Kidney capillary endothelial cell (primary cell): ENCODE measurements at regions not wholly inside any gene's neighbourhood (a gene's known extent, or its start where the extent isn't known, plus 50 kb on each side); places are given as distances from the start of the nearest gene placed in this dataset.

Source experiments
- DNase-seq: peaks from one replicate; pipeline ENCODE4 v3.0.0-alpha.2; 2018; ENCODE audit warnings: low spot score

DNA sequence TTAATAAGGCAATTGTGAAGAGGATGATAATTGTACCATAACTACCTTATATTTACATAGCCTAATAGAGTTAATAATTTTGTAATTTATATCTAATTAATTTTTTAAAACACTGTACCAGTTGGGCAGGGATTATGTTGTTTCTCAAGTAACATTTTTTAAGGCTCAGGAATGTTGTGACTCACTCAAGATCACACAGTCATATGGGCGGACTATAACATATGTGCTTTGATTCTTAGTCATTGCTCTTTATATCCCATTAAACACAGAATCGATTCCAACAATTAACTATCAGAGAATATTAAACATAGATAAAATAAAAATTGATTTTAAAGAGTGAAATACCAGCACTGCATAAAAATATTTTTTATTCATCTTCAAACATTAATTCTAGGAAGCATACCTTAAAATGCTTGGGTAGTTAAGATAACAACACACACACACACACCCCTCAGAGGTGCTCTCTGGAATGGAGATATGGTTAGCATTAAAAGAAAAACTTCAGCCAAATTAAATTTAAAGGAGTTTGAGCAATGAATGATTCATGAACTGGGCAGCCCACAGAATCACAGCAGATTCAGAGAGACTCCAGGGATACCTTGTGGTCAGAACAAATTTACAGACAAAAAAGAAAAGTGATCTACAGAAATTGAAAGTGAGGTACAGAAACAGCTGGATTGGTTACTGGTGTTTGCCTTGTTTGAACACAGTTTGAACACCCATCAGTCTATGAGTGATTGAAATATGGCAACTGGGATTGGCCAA lies 869.4 kb upstream of the ID2 start:
- DNase-seq = no peak

DNA sequence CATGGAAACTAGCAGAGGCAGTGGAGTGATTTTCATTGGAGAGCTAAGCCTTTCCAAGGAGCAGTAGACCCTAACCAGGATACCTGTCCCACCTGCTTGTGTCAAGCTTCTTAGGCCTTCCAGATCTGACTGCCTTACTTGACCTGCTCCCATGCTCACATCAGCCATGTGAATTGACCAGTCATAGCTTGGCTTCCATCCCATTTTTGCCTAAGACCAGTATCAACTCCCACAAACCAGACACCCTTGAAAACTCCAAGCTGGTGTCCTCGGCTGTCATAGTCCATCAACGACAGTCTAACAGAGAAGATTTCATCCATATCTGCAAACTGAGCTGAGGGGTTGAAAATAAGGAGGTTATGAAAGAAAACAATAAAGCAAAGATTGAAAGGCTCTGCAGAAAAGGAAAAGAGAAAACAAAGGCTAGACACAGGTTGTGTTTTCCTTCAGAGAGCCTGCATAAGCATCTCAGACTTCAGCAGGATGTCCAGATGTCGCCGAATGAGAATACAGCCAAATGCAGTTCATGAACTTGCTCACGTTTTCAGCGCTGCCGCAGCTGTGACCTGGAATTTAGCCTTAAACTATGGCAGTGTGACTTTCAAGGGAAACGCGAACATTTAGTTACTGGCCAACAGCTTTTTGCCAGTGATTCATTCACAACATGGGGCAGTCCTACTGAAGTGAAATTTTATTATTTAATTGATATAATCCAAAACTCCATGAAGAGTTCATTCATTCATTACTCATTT lies 868.1 kb upstream of the ID2 start:
- DNase-seq = no peak

DNA sequence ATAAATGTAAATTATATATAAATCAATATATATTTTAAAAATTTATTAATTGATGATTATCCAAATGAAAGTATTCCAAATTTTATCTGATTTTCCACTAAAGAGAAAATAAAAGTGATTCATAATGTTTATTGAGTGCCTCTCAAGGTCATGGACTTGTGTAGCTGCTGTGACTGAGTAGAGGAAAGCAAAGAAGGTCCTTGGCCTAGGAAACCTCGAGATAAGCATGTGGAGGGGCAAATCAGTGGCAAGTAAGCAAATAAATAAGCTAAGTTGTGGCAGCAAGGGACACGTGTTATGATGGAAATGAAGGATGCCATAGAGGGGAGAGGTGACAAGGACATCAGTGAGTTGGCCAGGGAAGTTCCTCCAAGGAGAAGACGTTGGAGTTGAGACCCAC lies 866.1 kb upstream of the ID2 start:
- no peak for DNase-seq

DNA sequence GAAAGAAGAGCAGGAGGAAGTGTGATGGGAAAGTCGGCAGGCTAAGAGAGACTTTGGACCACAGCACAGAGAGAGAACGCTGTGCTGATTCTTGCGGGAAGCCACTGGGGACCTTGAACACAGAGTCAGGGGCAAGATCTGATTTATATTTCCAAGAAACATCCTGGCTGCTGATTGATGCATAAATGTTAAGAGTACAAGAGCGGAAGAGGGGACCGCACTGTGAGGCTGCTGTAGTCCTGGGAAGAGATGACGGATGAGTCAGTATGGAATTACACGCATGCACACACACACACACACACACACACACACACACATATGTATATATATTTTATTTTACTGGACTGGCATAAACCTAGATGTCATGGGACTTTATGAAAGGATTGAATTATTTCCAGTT lies 865.6 kb upstream of the ID2 start:
- DNase-seq = no peak

DNA sequence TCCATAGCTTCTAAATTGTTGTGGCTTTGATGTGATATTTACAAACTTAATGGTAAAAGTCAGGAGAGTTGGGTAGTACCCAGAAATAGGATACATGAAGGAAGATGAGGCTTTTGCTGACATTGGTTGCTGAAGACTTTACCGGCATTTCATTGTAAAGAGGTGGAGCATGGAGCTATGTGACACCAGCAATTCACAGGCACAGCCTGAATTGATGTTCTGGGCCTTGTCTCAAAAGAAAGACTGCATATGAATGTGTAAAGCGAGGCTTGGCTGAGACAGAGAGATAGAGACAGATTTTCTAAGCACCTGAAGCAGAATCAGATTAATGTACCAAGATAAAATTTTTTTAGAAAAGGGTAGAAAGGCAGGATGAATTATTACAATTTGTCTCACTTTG lies 864.9 kb upstream of the ID2 start:
- no peak for DNase-seq

DNA sequence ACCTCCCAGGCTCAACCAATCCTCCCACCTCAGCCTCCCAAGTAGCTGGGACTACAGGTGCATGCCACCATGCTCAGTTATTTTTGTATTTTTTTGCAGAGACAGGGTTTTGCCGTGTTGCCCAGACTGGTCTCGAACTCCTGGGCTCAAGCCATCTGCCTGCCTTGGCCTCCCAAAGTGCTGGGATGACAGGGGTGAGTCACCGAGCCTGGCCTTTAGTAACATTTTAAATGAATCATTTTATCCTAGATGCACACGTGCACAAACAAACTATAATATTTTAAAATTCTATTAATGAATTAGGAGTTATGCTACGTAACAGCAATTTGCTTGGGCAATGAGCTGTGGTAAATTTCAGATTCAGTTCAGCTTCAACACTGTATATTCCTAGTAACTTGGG lies 862.5 kb upstream of the ID2 start:
- DNase-seq = no peak

DNA sequence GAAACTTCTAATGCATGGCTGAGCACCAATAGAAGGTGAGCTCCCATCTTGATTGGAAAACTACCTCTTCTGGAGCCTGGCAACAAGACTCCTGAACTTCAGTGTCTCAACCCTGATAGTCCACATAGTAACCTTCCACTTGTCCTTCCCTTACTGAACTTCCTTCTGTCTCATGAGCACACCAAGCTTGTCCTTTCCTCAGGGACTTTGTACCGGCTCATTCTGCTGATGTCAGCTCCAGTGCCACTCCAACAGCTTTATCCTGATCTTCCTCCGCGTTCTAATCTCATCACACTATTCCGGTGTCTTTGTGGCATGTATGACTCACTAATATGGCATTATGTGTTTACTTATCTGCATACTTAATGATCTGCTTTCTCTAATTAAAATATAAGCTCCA lies 862.0 kb upstream of the ID2 start:
- DNase-seq = no peak

DNA sequence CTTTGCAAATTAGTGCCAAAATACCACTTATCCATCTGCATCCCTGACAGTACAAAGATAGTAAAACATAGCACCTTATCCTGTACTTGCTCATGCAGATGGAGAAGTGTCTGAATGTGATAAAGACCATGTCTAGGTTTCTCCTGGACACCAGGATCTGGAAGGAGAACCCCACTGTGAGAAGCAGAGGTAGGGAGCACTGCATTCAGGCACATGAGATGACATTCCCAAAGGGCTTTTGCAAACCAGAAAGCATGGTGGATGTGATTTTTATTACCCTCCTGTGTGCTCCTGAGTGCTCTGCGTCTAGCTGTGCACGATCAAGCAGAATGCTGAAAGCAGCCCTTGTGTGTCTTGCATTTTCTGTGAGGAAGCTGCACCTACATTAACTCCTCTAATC lies 857.6 kb upstream of the ID2 start:
- DNase-seq = no peak

DNA sequence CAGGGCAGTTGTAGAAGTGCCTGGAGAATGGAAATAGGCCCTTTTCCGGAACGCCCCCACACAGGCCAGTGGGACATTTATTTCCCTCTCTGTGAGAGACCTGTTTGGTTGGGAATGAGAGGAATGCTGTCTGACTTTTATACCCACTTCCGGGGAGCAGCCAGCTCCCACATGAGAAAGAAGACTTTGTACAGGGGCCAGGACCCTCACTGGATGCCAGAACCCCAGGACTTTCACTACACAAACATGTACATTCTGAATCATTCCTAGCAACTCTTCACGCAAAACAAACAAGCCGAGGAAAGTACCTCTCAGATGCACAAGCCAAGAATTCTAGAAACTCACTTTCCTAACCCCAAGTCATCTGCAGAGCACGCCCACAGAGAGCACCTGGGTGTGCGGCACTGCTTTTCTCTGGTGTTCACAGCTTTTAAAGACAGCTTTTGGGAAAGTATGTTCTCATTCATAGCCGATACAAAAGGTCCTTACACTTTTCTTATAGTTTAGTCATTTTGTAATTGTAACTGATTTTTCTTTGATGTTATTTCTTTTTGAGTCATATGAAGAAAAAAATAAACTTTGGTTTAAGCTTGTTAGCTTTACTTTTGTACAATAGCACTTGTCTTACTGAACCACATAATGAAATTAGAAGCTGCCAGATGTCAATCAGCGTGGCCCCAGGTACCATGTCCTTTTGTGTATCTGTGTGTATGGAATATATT lies 856.1 kb upstream of the ID2 start:
- no peak for DNase-seq

DNA sequence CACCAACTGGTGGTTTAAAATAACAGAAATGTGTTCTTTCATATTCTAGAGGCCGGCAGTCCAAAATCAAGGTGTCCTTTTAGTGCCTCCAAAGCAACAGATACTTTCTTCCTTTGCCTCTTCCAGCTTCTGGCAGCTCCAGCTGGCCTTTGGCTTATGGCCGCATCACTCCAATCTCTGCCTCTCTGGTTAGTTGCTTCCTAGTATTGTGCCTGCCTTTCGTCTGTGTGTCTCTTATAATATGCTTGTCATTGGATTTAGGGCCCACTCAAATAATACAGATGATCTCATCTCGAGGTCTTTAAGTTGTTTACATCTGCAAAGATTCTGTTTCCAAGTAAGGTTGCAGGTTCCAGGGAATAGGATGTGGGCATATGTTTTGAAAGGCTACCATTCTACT lies 855.2 kb upstream of the ID2 start:
- DNase-seq = no peak

DNA sequence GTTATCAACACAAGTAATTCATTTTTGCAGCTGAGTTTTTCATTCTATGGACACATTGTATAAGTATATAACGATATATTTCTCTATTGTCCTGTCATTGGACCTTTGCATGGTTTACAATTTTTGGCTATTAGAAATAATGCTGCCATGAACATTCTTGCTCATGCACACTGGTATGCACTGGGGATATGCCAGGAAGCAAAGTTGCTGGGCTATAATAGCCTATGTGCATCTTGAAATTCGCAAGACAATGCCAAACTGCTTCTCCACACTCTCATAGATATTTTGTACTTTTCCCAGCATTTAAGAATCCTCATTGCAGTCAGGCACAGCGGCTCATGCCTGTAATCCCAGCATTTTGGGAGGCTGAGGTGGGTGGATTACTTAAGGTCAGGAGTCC lies 852.6 kb upstream of the ID2 start:
- DNase-seq = no peak

DNA sequence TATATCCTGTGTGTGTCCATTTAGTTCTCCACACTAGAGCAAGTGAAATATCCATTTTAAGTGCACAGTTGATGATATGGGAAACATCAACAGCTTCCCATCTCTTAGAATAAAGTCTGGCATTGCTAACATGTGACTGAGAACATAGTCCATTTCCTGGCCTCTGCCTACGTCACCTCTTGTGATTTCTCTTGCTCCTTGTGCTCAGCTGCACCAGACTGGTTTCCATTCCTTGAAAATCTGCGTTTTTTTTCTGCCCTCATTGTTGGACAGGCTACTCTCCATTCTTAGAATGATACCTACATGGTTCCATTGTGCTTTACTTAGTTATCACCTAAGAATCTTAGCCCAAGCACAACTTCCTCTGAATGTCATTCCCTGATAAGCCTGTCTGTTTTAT lies 851.2 kb upstream of the ID2 start:
- no peak for DNase-seq

DNA sequence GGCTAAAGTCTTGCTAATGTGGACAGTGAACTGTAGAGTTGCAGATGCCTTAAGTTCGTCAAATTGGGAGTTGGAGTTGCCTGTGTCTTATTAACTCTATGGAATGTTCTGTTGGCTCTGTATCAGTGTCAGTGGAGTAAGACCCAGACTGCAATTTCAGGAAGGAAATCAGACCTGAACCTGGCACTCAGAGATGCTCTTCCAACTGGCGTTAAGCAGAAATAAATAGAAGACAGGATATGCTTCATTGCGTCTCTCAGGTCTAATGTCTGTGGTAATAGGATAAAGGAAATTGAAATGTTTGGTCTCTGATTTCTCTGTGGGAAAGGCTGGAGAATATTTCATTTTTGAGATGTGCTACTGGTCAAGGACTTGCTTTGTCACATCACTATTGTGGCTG lies 846.7 kb upstream of the ID2 start:
- no peak for DNase-seq

DNA sequence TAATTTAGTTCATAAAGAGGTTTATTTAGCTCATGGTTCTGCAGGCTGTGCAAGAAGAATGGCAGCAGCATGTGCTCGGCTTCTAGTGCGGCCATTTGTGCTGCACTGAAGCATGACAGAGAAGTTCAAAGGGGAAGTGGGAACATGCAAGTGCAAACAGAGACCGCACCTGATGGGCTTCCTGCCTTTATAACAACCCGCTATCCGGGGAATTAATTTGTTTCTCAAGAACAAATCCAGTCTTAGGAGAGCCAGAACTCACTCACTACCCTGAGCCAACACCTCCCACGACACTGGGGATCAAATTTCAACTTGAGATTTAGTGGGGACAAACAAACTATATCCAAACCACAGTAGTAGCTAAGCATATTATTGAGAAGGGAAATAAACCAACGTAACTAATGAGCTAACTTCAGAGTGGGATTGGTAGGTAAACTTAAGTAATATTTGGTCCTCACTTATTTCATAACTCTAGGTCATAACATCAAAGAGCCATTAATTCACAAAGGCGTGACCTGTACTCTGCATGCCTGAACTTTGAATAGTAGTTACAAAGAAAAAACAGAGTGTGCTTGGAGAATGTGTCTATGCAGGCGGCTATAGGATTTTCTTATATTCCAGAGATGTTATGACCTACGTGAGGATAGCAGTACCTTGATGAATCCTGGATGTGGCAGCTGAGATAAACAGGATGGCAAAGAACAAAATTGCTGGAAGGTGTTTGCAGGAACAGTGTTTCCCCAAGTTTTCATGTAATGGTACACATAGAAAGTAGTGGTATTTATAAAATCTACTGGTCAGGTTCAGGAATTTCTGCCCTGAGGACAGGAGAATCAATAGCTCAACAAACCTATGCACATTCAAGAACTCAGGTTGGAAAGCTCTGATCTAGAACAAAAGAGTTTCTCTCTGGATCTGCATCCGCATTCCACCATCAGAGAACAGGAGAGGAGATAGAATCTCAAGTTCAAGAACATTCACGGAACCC lies 845.9 kb upstream of the ID2 start:
- DNase-seq = no peak

DNA sequence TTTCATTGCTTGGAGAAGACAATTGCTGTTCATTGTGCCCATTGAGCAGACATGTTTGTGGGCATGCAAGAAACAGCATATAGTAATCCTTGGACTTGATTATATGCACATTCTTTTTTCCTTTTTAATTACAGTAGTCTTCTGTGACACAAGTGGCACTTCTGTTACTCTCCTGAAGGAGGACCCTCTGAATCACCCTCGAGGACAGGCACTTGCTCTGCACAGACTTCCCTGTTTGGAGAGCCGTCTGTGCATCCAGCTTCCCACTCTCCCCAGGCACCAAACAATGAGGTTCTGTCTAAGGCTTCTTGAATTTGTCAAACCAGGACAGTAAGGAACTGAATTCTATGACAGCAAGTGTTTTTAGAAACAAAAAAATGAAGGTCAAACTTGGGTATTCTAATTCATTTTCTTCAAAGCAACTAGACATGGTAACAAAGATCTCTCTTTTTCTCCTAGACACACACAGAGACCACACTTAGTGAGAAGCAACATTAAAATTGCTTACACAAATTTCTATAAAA lies 844.6 kb upstream of the ID2 start:
- DNase-seq = no peak

DNA sequence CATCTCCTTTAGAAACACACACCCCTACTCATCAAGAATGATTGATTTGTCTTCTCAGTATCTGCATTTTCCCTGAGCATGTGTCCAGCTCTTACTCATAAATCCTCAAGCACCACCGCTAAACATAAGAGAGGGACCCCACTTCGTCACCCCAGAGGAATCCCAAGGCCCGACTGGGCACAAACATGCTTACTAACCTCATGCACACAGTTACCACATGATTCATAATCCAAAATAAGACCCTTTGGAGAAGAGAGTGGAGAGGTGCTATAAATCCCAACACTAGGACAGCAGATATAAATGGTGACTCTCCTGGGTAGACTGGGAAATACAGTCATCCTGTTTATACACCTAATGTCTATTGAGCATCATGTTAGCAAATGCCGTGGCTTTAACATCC lies 843.2 kb upstream of the ID2 start:
- DNase-seq = no peak

DNA sequence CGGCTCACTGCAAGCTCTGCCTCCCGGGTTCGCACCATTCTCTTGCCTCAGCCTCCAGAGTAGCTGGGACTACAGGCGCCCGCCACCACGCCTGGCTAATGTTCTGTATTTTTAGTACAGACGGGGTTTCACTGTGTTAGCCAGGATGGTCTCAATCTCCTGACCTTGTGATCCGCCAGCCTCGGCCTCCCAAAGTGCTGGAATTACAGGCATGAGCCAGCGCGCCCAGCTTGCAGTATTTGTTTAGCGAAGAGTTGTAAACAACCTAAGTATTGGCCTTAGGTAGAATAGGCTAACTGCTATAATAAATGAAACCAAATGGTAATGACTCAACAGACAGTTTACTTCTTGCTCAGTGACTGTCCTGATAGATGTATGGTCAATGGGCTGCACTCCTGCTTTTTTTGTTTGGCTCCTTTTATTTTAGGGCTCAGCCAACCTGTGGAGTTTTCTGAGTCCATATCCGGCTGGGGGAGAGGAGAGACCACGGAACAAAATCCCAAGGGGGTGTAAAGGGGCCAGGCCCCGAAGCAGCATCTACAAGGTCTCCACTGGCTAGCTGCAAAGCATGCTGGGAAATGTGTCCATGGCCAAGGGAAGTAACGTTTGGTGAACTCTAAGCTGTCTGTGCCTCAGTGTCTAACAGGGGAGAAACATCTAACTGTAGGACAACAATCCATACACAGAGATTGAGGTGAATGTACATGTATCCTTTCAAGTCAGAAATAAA lies 841.0 kb upstream of the ID2 start:
- DNase-seq = no peak

DNA sequence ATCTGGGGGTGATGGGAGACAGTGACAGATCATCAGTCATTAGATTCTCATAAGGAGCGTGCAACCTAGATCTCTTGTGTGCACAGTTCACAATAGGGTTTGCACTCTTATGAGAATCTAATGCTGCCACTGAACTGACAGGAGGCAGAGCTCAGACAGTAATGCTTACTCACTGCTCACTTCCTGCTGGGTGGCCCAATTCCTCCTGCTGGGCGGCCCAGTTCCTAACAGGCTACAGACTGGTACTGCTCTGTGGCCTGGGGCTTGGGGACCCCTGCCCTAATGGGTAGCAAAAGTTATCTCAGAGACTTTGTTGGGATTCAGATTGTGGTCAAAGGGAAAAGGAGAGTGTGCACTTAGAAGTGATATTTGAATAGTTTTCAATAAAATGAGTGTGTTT lies 840.1 kb upstream of the ID2 start:
- no peak for DNase-seq

DNA sequence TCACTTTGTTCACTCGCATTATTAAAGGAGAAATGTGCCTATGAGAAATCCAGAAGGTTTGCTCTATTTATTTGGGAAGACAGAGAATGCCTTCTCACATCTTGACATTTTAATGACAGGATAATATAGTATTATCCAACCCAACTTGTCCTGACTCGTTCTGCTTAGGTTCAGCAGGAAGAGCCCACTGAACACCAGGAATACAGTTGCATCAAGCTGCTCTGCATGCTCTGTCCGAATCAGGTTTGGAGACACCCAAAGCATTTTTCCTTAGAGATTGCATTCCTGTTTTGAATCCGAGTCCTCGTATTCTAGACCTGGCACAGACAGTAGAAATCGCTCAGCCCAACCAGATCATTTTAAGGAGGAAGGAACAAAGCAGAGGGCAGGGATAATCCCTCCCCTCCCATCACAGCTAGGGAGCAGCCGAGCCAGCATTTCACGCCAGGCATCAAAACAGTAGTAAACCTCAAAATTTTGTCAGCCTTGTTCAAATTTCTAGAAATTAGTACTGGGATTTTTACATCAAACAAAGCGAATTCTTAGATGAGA lies 837.4 kb upstream of the ID2 start:
- DNase-seq = no peak

DNA sequence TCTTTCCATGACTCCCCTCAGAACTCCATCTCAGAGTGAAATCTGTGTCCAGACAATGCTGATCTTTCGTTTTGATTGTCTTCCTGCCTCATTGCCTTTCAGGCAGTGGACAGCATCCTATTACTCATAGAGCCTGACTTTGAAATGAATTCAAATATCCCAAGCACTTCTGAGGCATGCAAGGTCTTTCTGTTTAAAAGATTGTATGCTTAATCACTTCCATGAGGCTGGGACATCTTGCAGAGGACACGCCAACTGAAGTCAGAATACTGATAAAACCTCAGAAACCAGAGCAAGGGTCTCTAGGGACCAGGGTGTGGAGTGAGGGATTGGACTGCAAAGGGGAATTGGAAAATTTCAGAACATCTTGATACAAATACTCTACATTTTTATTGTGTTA lies 836.5 kb upstream of the ID2 start:
- peak; percentile 42 for DNase-seq

DNA sequence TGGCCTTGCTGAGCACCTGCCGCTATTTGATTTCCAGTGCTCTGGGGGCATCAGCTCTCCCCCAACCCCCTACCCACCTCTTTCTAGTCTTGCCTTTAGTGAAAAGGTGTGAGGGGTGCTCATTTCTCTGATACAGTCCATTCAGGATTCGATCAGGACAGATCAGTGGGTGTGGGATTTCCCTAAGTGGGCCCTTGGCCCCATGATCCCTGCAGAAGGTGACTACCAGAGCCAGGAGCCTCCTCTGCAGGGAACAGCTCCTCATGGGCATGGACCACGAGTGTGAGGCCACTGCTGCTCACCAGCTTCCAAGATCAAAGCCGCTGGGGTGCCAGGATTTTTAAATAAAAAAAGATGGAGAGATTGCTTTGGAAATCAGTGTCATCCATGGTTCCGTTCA lies 835.2 kb upstream of the ID2 start:
- DNase-seq = no peak
